Panc1 (cell line): ENCODE measurements at regions not wholly inside any gene's neighbourhood (a gene's known extent, or its start where the extent isn't known, plus 50 kb on each side); places are given as distances from the start of the nearest gene placed in this dataset.

ENCODE experiments used
- ATAC-seq: fragments of 200-7000 bp; cut with Tn5 transposase; 2 replicates; pipeline ENCODE4 v1.9.1; 2020; ENCODE audit warnings: mild to moderate bottlenecking, moderate library complexity
- BruUV-seq: library from RNA; stranded (reverse); fragments of 400-500 nt; replicated peaks from 2 replicates; lab custom pipeline; 2021; lab: Mats Ljungman, UMichigan
- CTCF ChIA-PET: fragments of 300-600 bp; sonication (Branson Sonifier 250); formaldehyde crosslinking; loops from one replicate; lab custom pipeline; 2022; ENCODE audit warnings: antibody characterized with exemption; lab: Charles Lee
- POLR2A ChIA-PET: fragments of 300-600 bp; sonication (Branson Sonifier 250); formaldehyde crosslinking; loops from one replicate; lab custom pipeline; 2022; ENCODE audit warnings: antibody characterized with exemption; lab: Charles Lee
- DNase-seq: peaks from one replicate; pipeline ENCODE4 v3.0.0-alpha.2; 2010; ENCODE audit warnings: low read depth, low spot score
- H3K27ac ChIP-seq: 2 replicates; pipeline ENCODE4 v1.5.1; 2011; ENCODE audit warnings: mild to moderate bottlenecking, low read length, inconsistent platforms
- H3K27me3 ChIP-seq: fragments of 200-500 bp; sonication (Bioruptor generic); 2 replicates; pipeline ENCODE4 v1.6.0; 2014; ENCODE audit warnings: low read length, inconsistent platforms; ENCODE audit not compliant: control insufficient read depth, insufficient read depth
- H3K36me3 ChIP-seq: fragments of 200-500 bp; sonication (Bioruptor generic); 2 replicates; pipeline ENCODE4 v1.5.1; 2014; ENCODE audit warnings: inconsistent platforms, mild to moderate bottlenecking, low read length, moderate library complexity; ENCODE audit not compliant: control insufficient read depth, insufficient read depth
- H3K4me1 ChIP-seq: 2 replicates; pipeline ENCODE4 v1.5.1; 2011; ENCODE audit warnings: inconsistent platforms, mild to moderate bottlenecking, low read length, moderate library complexity; ENCODE audit not compliant: control insufficient read depth, insufficient read depth
- H3K4me3 ChIP-seq, 2 experiments: 2 replicates each; pipeline ENCODE4 v1.5.1; 2011 to 2012; ENCODE audit warnings: low read depth in 2 of 2, low read length in 2 of 2, mild to moderate bottlenecking in 2 of 2, inconsistent platforms in 1 of 2, moderate library complexity in 1 of 2
- H3K9me3 ChIP-seq: fragments of 200-500 bp; sonication (Bioruptor generic); 2 replicates; pipeline ENCODE4 v1.5.1; 2014; ENCODE audit warnings: low read depth, mild to moderate bottlenecking, inconsistent platforms, low read length, moderate library complexity; ENCODE audit not compliant: control insufficient read depth, insufficient read depth
- CTCF ChIP-seq: fragments of 450-650 bp; IDR thresholded peaks from 2 replicates; pipeline ENCODE4 v1.5.1; 2017; ENCODE audit warnings: mild to moderate bottlenecking
- POLR2AphosphoS5 ChIP-seq: IDR thresholded peaks from 2 replicates; pipeline ENCODE4 v1.6.1; 2012; ENCODE audit warnings: mild to moderate bottlenecking, low read depth, low read length, moderate library complexity
- REST ChIP-seq, 2 experiments: IDR thresholded peaks; 2 replicates each; pipeline ENCODE4 v1.6.1; 2011 to 2012; ENCODE audit warnings: low read depth in 2 of 2, control low read depth in 1 of 2, low read length in 1 of 2, mild to moderate bottlenecking in 1 of 2, moderate library complexity in 1 of 2; ENCODE audit not compliant: insufficient read depth in 1 of 2
- SIN3A ChIP-seq: IDR thresholded peaks from 2 replicates; pipeline ENCODE4 v1.6.1; 2012; ENCODE audit warnings: low read depth, mild to moderate bottlenecking, low read length, moderate library complexity, borderline replicate concordance; ENCODE audit not compliant: insufficient read depth
- TCF7L2 ChIP-seq: IDR thresholded peaks from 2 replicates; pipeline ENCODE4 v1.6.1; 2011; ENCODE audit warnings: mild to moderate bottlenecking, low read depth, low read length, inconsistent platforms
- in situ Hi-C: cut with HindIII; loops from 2 replicates; pipeline ENCODE4 v1.10.0; 2016; ENCODE audit warnings: low sequenced_read_pairs, low pct_unique_long_range_greater_than_20kb
- intact Hi-C: fragments of 100-400 bp; cut with micrococcal nuclease; formaldehyde crosslinking; loops from one replicate; pipeline ENCODE4 v1.10.0; 2022; ENCODE audit not compliant: unreplicated experiment

GRCh38 chr3:19598870-19599269 is 335.1 kb downstream of the EFHB start:
- no TSS peak for BruUV-seq
- CTCF ChIA-PET, result no interaction called here
- in situ Hi-C loops, result no loop called here

GRCh38 chr3:19596408-19596807 is 337.6 kb downstream of the EFHB start:
- intact Hi-C loops, result no loop called here
- no peaks in the 10 kb centered on the region for H3K9me3 ChIP-seq
- no peak for ATAC-seq
- no peaks in the 10 kb centered on the region for H3K36me3 ChIP-seq
- ChIA-PET CTCF (no interaction called here), POLR2A (no interaction called here)
- H3K4me3 ChIP-seq, result no peak overlapping the region
- no peaks in the 10 kb centered on the region for H3K4me1 ChIP-seq
- DNase-seq, result no peak
- H3K27ac ChIP-seq, result no peak overlapping the region
- BruUV-seq, result no TSS peak
- in situ Hi-C loops, result no loop called here
- TF ChIP-seq CTCF (no peak), SIN3A (no peak), POLR2AphosphoS5 (no peak), TCF7L2 (no peak), REST (IDR thresholded peaks at IDR 0.05; ENCODE audit: insufficient read depth in 1 of 2, low read depth in 2 of 2, low read length in 1 of 2) (no peak)
- no peaks in the 10 kb centered on the region for H3K27me3 ChIP-seq

More at GRCh38 chr3:19598870-19599269, 335.1 kb downstream of the EFHB start:
- H3K27me3 ChIP-seq, result no peaks in the 10 kb centered on the region
- no peak for DNase-seq
- POLR2A ChIA-PET, result no interaction called here
- H3K9me3 ChIP-seq, result no peaks in the 10 kb centered on the region
- intact Hi-C loops, result no loop called here
- H3K36me3 ChIP-seq, result no peaks in the 10 kb centered on the region
- TF ChIP-seq TCF7L2 (no peak), SIN3A (no peak)
- no peak overlapping the region for H3K4me3 ChIP-seq
- no peaks in the 10 kb centered on the region for H3K4me1 ChIP-seq
- H3K27ac ChIP-seq, result no peak overlapping the region
- no peak for ATAC-seq

- no TSS peak for BruUV-seq
- in situ Hi-C loops, result no loop called here
These were observed 338.1 kb downstream of the EFHB start for GRCh38 chr3:19595884-19596283.

More at GRCh38 chr3:19595884-19596283, 338.1 kb downstream of the EFHB start:
- ChIA-PET POLR2A (no interaction called here), CTCF (no interaction called here)
- Histone ChIP-seq H3K4me3 (no peak overlapping the region), H3K4me1 (no peaks in the 10 kb centered on the region), H3K27ac (no peak overlapping the region), H3K36me3 (no peaks in the 10 kb centered on the region), H3K9me3 (no peaks in the 10 kb centered on the region), H3K27me3 (no peaks in the 10 kb centered on the region)
- TF ChIP-seq REST (IDR thresholded peaks at IDR 0.05; ENCODE audit: insufficient read depth in 1 of 2, low read depth in 2 of 2, low read length in 1 of 2) (no peak), POLR2AphosphoS5 (no peak), TCF7L2 (no peak), SIN3A (no peak), CTCF (no peak)
- intact Hi-C loops, result no loop called here
- no peak for DNase-seq
- ATAC-seq, result no peak
